GM23248 (cell line): ENCODE measurements at regions not wholly inside any gene's neighbourhood (a gene's known extent, or its start where the extent isn't known, plus 50 kb on each side); places are given as distances from the start of the nearest gene placed in this dataset.

Experiments used
- DNase-seq: peaks from one replicate; pipeline ENCODE4 v3.0.0-alpha.2; 2015
- H2AFZ ChIP-seq: fragments of 200-600 bp; sonication (generic); 2 replicates; pipeline ENCODE4 v1.6.1; 2016; ENCODE audit warnings: antibody characterized with exemption
- H3F3A ChIP-seq: fragments of 200-600 bp; sonication (generic); 2 replicates; pipeline ENCODE4 v1.6.1; 2016; ENCODE audit warnings: mild to moderate bottlenecking, antibody characterized with exemption, mixed run types; ENCODE audit not compliant: insufficient read depth
- H3K27ac ChIP-seq: fragments of 200-600 bp; sonication (generic); 2 replicates; pipeline ENCODE4 v1.5.1; 2016; ENCODE audit warnings: mild to moderate bottlenecking
- H3K27me3 ChIP-seq: fragments of 200-600 bp; sonication (generic); replicated peaks from 2 replicates; pipeline ENCODE4 v1.6.1; 2016; ENCODE audit warnings: mild to moderate bottlenecking; ENCODE audit not compliant: insufficient read depth
- H3K36me3 ChIP-seq: fragments of 200-600 bp; sonication (generic); 2 replicates; pipeline ENCODE4 v1.6.1; 2016; ENCODE audit warnings: low read depth, mild to moderate bottlenecking
- H3K4me1 ChIP-seq: fragments of 200-600 bp; sonication (generic); 2 replicates; pipeline ENCODE4 v1.6.1; 2016; ENCODE audit warnings: mild to moderate bottlenecking; ENCODE audit not compliant: insufficient read depth
- H3K4me2 ChIP-seq: fragments of 200-600 bp; sonication (generic); one replicate; pipeline ENCODE4 v1.6.1; 2016; ENCODE audit warnings: mild to moderate bottlenecking; ENCODE audit not compliant: unreplicated experiment
- H3K4me3 ChIP-seq: fragments of 200-600 bp; sonication (generic); 2 replicates; pipeline ENCODE4 v1.5.1; 2016; ENCODE audit warnings: mild to moderate bottlenecking
- H3K79me2 ChIP-seq: fragments of 200-600 bp; sonication (generic); 2 replicates; pipeline ENCODE4 v1.6.1; 2016; ENCODE audit warnings: mild to moderate bottlenecking; ENCODE audit not compliant: insufficient read depth
- H3K9ac ChIP-seq: fragments of 200-600 bp; sonication (generic); 2 replicates; pipeline ENCODE4 v1.6.1; 2016; ENCODE audit warnings: mild to moderate bottlenecking
- H3K9me2 ChIP-seq: fragments of 200-600 bp; sonication (generic); 2 replicates; pipeline ENCODE4 v1.6.1; 2016; ENCODE audit warnings: mixed run types, mild to moderate bottlenecking, moderate library complexity; ENCODE audit not compliant: insufficient read depth
- H3K9me3 ChIP-seq: fragments of 200-600 bp; sonication (generic); one replicate; pipeline ENCODE4 v1.6.1; 2017; ENCODE audit warnings: low read depth
- H4K20me1 ChIP-seq: fragments of 200-600 bp; sonication (generic); 2 replicates; pipeline ENCODE4 v1.6.0; 2016; ENCODE audit not compliant: insufficient read depth
- EZH2 ChIP-seq: fragments of 200-600 bp; sonication (generic); IDR thresholded peaks from 2 replicates; pipeline ENCODE4 v1.6.1; 2018; ENCODE audit warnings: antibody characterized with exemption, mild to moderate bottlenecking; ENCODE audit not compliant: insufficient read depth, poor library complexity, severe bottlenecking
- EZH2phosphoT487 ChIP-seq: fragments of 200-600 bp; sonication (generic); IDR thresholded peaks from 2 replicates; pipeline ENCODE4 v1.6.1; 2018; ENCODE audit warnings: antibody characterized with exemption, moderate library complexity, mild to moderate bottlenecking, low read depth; ENCODE audit not compliant: insufficient read depth
- WGBS, 2 experiments: methylation state at CpG; one replicate each; pipeline ENCODE4 v1.1.6; 2015 to 2017; ENCODE audit warnings: low lambda C conversion rate in 2 of 2, low coverage in 1 of 2; ENCODE audit errors: missing lambda C conversion rate in 2 of 2; 5-methylcytosine and 5-hydroxymethylcytosine counted together
- in situ Hi-C: fragments of 300-500 bp; cut with MboI; formaldehyde crosslinking; loops from 2 replicates; pipeline ENCODE4 v1.15.0; 2020

DNA sequence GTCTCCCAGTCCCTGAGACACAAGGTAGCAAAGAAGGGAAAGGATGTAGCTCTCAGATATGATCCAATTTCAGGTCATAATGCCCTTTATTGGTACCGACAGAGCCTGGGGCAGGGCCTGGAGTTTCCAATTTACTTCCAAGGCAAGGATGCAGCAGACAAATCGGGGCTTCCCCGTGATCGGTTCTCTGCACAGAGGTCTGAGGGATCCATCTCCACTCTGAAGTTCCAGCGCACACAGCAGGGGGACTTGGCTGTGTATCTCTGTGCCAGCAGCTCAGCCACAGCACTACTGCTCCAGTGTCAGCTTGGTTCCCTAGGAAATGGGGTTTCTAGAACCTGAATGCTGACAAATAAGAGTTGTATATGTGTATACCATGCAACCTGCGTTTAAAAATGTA lies 74.6 kb upstream of the PRSS58 start:
- in situ Hi-C loops, result no loop called here
- Histone ChIP-seq H3K36me3 (no peaks in the 10 kb centered on the region), H3K4me1 (no peaks in the 10 kb centered on the region), H2AFZ (no peak overlapping the region), H3K4me3 (no peak overlapping the region), H3K27ac (no peak overlapping the region), H3K27me3 (peaks cover 59% of the 10 kb centered on the region), H3K9ac (no peak overlapping the region), H3K79me2 (no peaks in the 10 kb centered on the region), H3K9me3 (no peaks in the 10 kb centered on the region), H3K4me2 (no peak overlapping the region), H3F3A (no peaks in the 10 kb centered on the region), H4K20me1 (no peaks in the 10 kb centered on the region), H3K9me2 (no peaks in the 10 kb centered on the region)
- 30 to 31% methylated on average over 6 of the region's 6 CpGs for WGBS, 2 experiments
- no peak for TF ChIP-seq EZH2phosphoT487
- TF ChIP-seq EZH2, result no peak
- no peak for DNase-seq

DNA sequence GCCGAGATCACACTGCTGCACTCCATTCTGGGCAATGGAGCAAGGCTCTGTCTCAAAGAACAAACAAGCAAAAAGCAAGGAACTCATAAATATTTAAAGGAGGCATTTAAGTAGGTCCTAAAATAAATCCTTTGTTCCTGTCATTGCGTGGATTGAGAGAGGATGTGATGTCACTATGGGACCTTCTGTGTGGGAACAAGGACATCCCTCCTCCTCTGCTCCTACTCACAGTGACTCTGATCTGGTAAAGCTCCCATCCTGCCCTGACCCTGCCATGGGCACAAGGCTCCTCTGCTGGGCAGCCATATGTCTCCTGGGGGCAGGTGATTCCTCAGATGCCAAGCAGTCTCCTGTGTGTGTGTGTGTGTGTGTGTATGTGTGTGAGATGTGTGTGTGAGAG lies 74.1 kb upstream of the PRSS58 start:
- Histone ChIP-seq H4K20me1 (no peaks in the 10 kb centered on the region), H3K27me3 (peaks cover 54% of the 10 kb centered on the region), H3K79me2 (no peaks in the 10 kb centered on the region), H2AFZ (no peak overlapping the region), H3K9me2 (no peaks in the 10 kb centered on the region), H3K36me3 (no peaks in the 10 kb centered on the region), H3K9ac (no peak overlapping the region), H3F3A (no peaks in the 10 kb centered on the region), H3K4me2 (no peak overlapping the region), H3K4me1 (no peaks in the 10 kb centered on the region), H3K27ac (no peak overlapping the region), H3K4me3 (no peak overlapping the region), H3K9me3 (no peaks in the 10 kb centered on the region)
- WGBS, 2 experiments, result 24 to 34% methylated on average over 2 of the region's 2 CpGs
- no peak for TF ChIP-seq EZH2phosphoT487
- DNase-seq, result no peak
- in situ Hi-C loops, result no loop called here

GRCh38 chr7:142329062-142329790 lies 71.4 kb upstream of the PRSS58 start:
- 29% methylated on average over 5 of the region's 5 CpGs for WGBS, 2 experiments
- DNase-seq, result no peak
- Histone ChIP-seq H3K9me2 (no peaks in the 10 kb centered on the region), H3K4me3 (no peak overlapping the region), H2AFZ (no peak overlapping the region), H3K4me1 (no peaks in the 10 kb centered on the region), H3K36me3 (no peaks in the 10 kb centered on the region), H3F3A (no peaks in the 10 kb centered on the region), H3K4me2 (no peak overlapping the region), H3K9me3 (no peaks in the 10 kb centered on the region), H3K27ac (no peak overlapping the region), H4K20me1 (no peaks in the 10 kb centered on the region), H3K9ac (no peak overlapping the region), H3K79me2 (no peaks in the 10 kb centered on the region), H3K27me3 (peaks cover 40% of the 10 kb centered on the region)
- TF ChIP-seq EZH2, result no peak
- TF ChIP-seq EZH2phosphoT487, result no peak
- in situ Hi-C loops, result no loop called here

DNA sequence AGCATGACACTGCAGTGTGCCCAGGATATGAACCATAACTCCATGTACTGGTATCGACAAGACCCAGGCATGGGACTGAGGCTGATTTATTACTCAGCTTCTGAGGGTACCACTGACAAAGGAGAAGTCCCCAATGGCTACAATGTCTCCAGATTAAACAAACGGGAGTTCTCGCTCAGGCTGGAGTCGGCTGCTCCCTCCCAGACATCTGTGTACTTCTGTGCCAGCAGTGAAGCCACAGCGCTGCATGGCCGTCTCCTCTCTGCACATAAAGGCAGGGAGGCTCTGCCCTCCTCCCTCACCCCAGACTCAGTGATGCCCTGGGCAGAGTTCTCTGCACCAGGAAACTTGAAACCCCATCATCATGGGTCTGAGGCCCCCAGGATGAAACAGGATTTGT lies 70.7 kb upstream of the PRSS58 start:
- 23 to 24% methylated on average over 6 of the region's 6 CpGs for WGBS, 2 experiments
- H3K36me3 ChIP-seq, result no peaks in the 10 kb centered on the region
- H3K9me2 ChIP-seq, result no peaks in the 10 kb centered on the region
- no peak overlapping the region for H3K4me2 ChIP-seq
- no peak overlapping the region for H3K9ac ChIP-seq
- TF ChIP-seq EZH2phosphoT487 (no peak), EZH2 (no peak)
- in situ Hi-C loops, result no loop called here
- H3K79me2 ChIP-seq, result no peaks in the 10 kb centered on the region
- no peaks in the 10 kb centered on the region for H3K9me3 ChIP-seq
- no peak overlapping the region for H2AFZ ChIP-seq
- H4K20me1 ChIP-seq, result no peaks in the 10 kb centered on the region
- H3K27ac ChIP-seq, result no peak overlapping the region
- no peaks in the 10 kb centered on the region for H3K4me1 ChIP-seq
- H3K27me3 ChIP-seq, result peaks cover 36% of the 10 kb centered on the region
- no peak for DNase-seq
- no peak overlapping the region for H3K4me3 ChIP-seq
- no peaks in the 10 kb centered on the region for H3F3A ChIP-seq
